GM23338 (cell line): ENCODE measurements at regions not wholly inside any gene's neighbourhood (a gene's known extent, or its start where the extent isn't known, plus 50 kb on each side); places are given as distances from the start of the nearest gene placed in this dataset.

Experiments used
- ATAC-seq: fragments of 200-7000 bp; cut with Tn5 transposase; 3 replicates; pipeline ENCODE4 v1.9.1; 2020
- DNase-seq: peaks from one replicate; pipeline ENCODE4 v3.0.0-alpha.2; 2015; ENCODE audit warnings: low spot score
- H2AFZ ChIP-seq: fragments of 200-600 bp; sonication (generic); 2 replicates; pipeline ENCODE4 v1.8.0; 2016; ENCODE audit warnings: antibody characterized with exemption, mild to moderate bottlenecking, moderate library complexity
- H3F3A ChIP-seq: fragments of 200-600 bp; sonication (generic); replicated peaks from 2 replicates; pipeline ENCODE4 v1.8.0; 2017; ENCODE audit warnings: antibody characterized with exemption, mixed run types, low read depth
- H3K27ac ChIP-seq: fragments of 200-600 bp; sonication (generic); 2 replicates; pipeline ENCODE4 v1.6.1; 2016; ENCODE audit warnings: low read depth
- H3K27me3 ChIP-seq: fragments of 200-600 bp; sonication (generic); 2 replicates; pipeline ENCODE4 v1.8.0; 2016; ENCODE audit warnings: mild to moderate bottlenecking, mixed run types, moderate library complexity; ENCODE audit not compliant: insufficient read depth
- H3K36me3 ChIP-seq: fragments of 200-600 bp; sonication (generic); 2 replicates; pipeline ENCODE4 v1.8.0; 2016; ENCODE audit warnings: mild to moderate bottlenecking; ENCODE audit not compliant: insufficient read depth
- H3K4me1 ChIP-seq: fragments of 200-600 bp; sonication (generic); 2 replicates; pipeline ENCODE4 v1.8.0; 2016; ENCODE audit warnings: mild to moderate bottlenecking, moderate library complexity; ENCODE audit not compliant: insufficient read depth
- H3K4me2 ChIP-seq: fragments of 200-600 bp; sonication (generic); 2 replicates; pipeline ENCODE4 v1.7.1; 2017; ENCODE audit warnings: mixed run types
- H3K4me3 ChIP-seq: fragments of 200-600 bp; sonication (generic); 2 replicates; pipeline ENCODE4 v1.6.1; 2016; ENCODE audit warnings: mixed run types
- H3K79me2 ChIP-seq: fragments of 200-600 bp; sonication (generic); replicated peaks from 2 replicates; pipeline ENCODE4 v1.8.0; 2017; ENCODE audit warnings: mild to moderate bottlenecking; ENCODE audit not compliant: insufficient read depth
- H3K9me2 ChIP-seq: fragments of 200-600 bp; sonication (generic); 2 replicates; pipeline ENCODE4 v1.8.0; 2017; ENCODE audit not compliant: insufficient read depth
- H4K20me1 ChIP-seq: fragments of 200-600 bp; sonication (generic); replicated peaks from 2 replicates; pipeline ENCODE4 v1.8.0; 2017; ENCODE audit warnings: mild to moderate bottlenecking; ENCODE audit not compliant: insufficient read depth
- H3K27ac Mint-ChIP-seq: 2 replicates; pipeline ENCODE4 v1.8.0; 2020; ENCODE audit warnings: inconsistent platforms, mild to moderate bottlenecking, moderate library complexity, mixed read lengths
- H3K27me3 Mint-ChIP-seq: 3 replicates; pipeline ENCODE4 v1.8.0; 2022; ENCODE audit warnings: low read depth, mild to moderate bottlenecking, moderate library complexity, mixed read lengths, inconsistent platforms; ENCODE audit not compliant: insufficient read depth, poor library complexity
- H3K36me3 Mint-ChIP-seq: 3 replicates; pipeline ENCODE4 v1.8.0; 2021; ENCODE audit warnings: low read depth, mild to moderate bottlenecking, inconsistent platforms, moderate library complexity, mixed read lengths
- H3K4me1 Mint-ChIP-seq: 3 replicates; pipeline ENCODE4 v1.8.0; 2020; ENCODE audit warnings: mild to moderate bottlenecking, inconsistent platforms, mixed read lengths
- H3K4me3 Mint-ChIP-seq: 3 replicates; pipeline ENCODE4 v1.8.0; 2021; ENCODE audit warnings: moderate library complexity, mild to moderate bottlenecking, inconsistent platforms, mixed read lengths
- H3K9me3 Mint-ChIP-seq: 3 replicates; pipeline ENCODE4 v1.8.0; 2020; ENCODE audit warnings: moderate library complexity, mild to moderate bottlenecking, inconsistent platforms, mixed read lengths
- CREB1 ChIP-seq: fragments of 250-450 bp; sonication (Bioruptor Pico); IDR thresholded peaks from 2 replicates; pipeline ENCODE4 v1.5.0; 2020; ENCODE audit warnings: low read depth, mild to moderate bottlenecking, moderate library complexity
- EZH2phosphoT487 ChIP-seq: fragments of 200-600 bp; sonication (generic); IDR thresholded peaks from one replicate; pipeline ENCODE4 v1.8.1; 2018; ENCODE audit warnings: antibody characterized with exemption; ENCODE audit not compliant: unreplicated experiment
- NANOG ChIP-seq: IDR thresholded peaks from 2 replicates; pipeline ENCODE4 v1.6.1; 2016; ENCODE audit warnings: antibody characterized with exemption, borderline replicate concordance
- REST ChIP-seq: IDR thresholded peaks from one replicate; pipeline ENCODE4 v1.6.1; 2018; ENCODE audit warnings: antibody characterized with exemption; ENCODE audit not compliant: unreplicated experiment
- STAT1 ChIP-seq: IDR thresholded peaks from one replicate; pipeline ENCODE4 v1.6.1; 2016; ENCODE audit warnings: antibody characterized with exemption; ENCODE audit not compliant: unreplicated experiment
- ZNF114 ChIP-seq: fragments of 250-450 bp; sonication (Bioruptor Pico); IDR thresholded peaks from 2 replicates; pipeline ENCODE4 v1.5.0; 2020; ENCODE audit warnings: mild to moderate bottlenecking, moderate library complexity
- ZNF462 ChIP-seq: fragments of 250-450 bp; sonication (Bioruptor Pico); IDR thresholded peaks from 2 replicates; pipeline ENCODE4 v1.5.0; 2020; ENCODE audit warnings: mild to moderate bottlenecking, moderate library complexity

- no peak for TF ChIP-seq ZNF462 (CRISPR knock-in tag)
- no peak for TF ChIP-seq STAT1
- TF ChIP-seq CREB1 (CRISPR knock-in tag), result no peak
- no peak for TF ChIP-seq REST
- no peak for TF ChIP-seq ZNF114 (CRISPR knock-in tag)
- no peak for TF ChIP-seq EZH2phosphoT487
- no peak for TF ChIP-seq NANOG
Observed at GRCh38 chr10:61091531-61091930, 147.5 kb upstream of the RHOBTB1 start (continued).

GRCh38 chr10:61089251-61089650, 145.3 kb upstream of the RHOBTB1 start:
- Histone ChIP-seq H3K79me2 (no peaks in the 10 kb centered on the region), H3F3A (no peaks in the 10 kb centered on the region), H3K36me3 (no peaks in the 10 kb centered on the region), H3K27ac (no peak overlapping the region), H3K9me2 (no peaks in the 10 kb centered on the region), H3K27me3 (no peaks in the 10 kb centered on the region), H3K4me3 (no peak overlapping the region), H3K4me2 (no peak overlapping the region), H4K20me1 (no peaks in the 10 kb centered on the region), H2AFZ (no peak overlapping the region), H3K4me1 (peaks cover 6% of the 10 kb centered on the region)
- no peak overlapping the region for H3K27ac Mint-ChIP-seq
- H3K9me3 Mint-ChIP-seq, result no peaks in the 10 kb centered on the region; the same call in 2 of the 3 replicates
- DNase-seq (no peak), ATAC-seq (no peak)
- no peaks in the 10 kb centered on the region for H3K27me3 Mint-ChIP-seq
- no peaks in the 10 kb centered on the region for H3K36me3 Mint-ChIP-seq
- no peak overlapping the region for H3K4me3 Mint-ChIP-seq
- H3K4me1 Mint-ChIP-seq, result peaks cover 21% of the 10 kb centered on the region; the same call in 2 of the 3 replicates
- TF ChIP-seq STAT1 (no peak), ZNF462 (CRISPR knock-in tag) (no peak)
